B cell (primary cell): ENCODE measurements at regions not wholly inside any gene's neighbourhood (a gene's known extent, or its start where the extent isn't known, plus 50 kb on each side); places are given as distances from the start of the nearest gene placed in this dataset.
"Not testable (repeated sequence)": the region's sequence is repeated elsewhere in the genome, so short reads cannot be mapped to it uniquely, and the experiment has no call there.

Experiments
- ATAC-seq: fragments of 200-7000 bp; cut with Tn5 transposase; one replicate; pipeline ENCODE4 v1.10.0; 2021; ENCODE audit warnings: low read depth, mild to moderate bottlenecking, moderate number of reproducible peaks, moderate library complexity
- CTCF ChIA-PET: fragments of 350-600 bp; sonication (Branson Sonifier 250); formaldehyde crosslinking; loops from one replicate; lab custom pipeline; 2021; ENCODE audit warnings: antibody characterized with exemption, inconsistent platforms; lab: Charles Lee
- POLR2A ChIA-PET: fragments of 350-600 bp; sonication (Branson Sonifier 250); formaldehyde crosslinking; loops from one replicate; lab custom pipeline; 2021; ENCODE audit warnings: antibody characterized with exemption; lab: Charles Lee
- DNase-seq: peaks from one replicate; pipeline ENCODE4 v3.0.0; 2013
- H2AFZ ChIP-seq: 2 replicates; pipeline ENCODE4 v1.6.1; 2012; ENCODE audit warnings: mild to moderate bottlenecking, low read depth, low read length; ENCODE audit not compliant: insufficient read depth, poor library complexity, severe bottlenecking
- H3K27ac ChIP-seq, 2 donors: 1 replicate in 1 of 2; 2 replicates in 1 of 2; pipeline ENCODE4 v1.5.1; 2012 to 2013; ENCODE audit warnings: low read length in 2 of 2, mild to moderate bottlenecking in 2 of 2, moderate library complexity in 1 of 2
- H3K27me3 ChIP-seq, 4 experiments: fragments of 200-600 bp in 1 of 4; sonication (generic) in 1 of 4; replicated peaks in 1 of 4; 1 replicate in 2 of 4; 2 replicates in 2 of 4; pipeline versions ENCODE4 v1.6.1 to v1.7.0; 2013 to 2016; ENCODE audit warnings: low read length in 3 of 4, mild to moderate bottlenecking in 2 of 4, mixed read lengths in 1 of 4, moderate library complexity in 1 of 4; ENCODE audit not compliant: insufficient read depth in 4 of 4, control insufficient read depth in 3 of 4; ENCODE audit errors: control extremely low read depth in 1 of 4
- H3K36me3 ChIP-seq, 2 experiments: replicated peaks in 1 of 2; 1 replicate in 1 of 2; 2 replicates in 1 of 2; pipeline versions ENCODE4 v1.6.1 to v1.7.1; 2013; ENCODE audit warnings: low read length in 1 of 2; ENCODE audit not compliant: insufficient read depth in 2 of 2, control insufficient read depth in 1 of 2; ENCODE audit errors: control extremely low read depth in 1 of 2, extremely low read depth in 1 of 2
- H3K4me1 ChIP-seq, 2 donors: fragments of 200-600 bp in 1 of 2; sonication (generic) in 1 of 2; 1 replicate in 1 of 2; 2 replicates in 1 of 2; pipeline versions ENCODE4 v1.5.1 to v1.6.1; 2013 to 2017; ENCODE audit warnings: low read length in 2 of 2; ENCODE audit not compliant: control insufficient read depth in 2 of 2, insufficient read depth in 2 of 2
- H3K4me2 ChIP-seq: replicated peaks from 2 replicates; pipeline ENCODE3; 2012; ENCODE audit warnings: mild to moderate bottlenecking, low read depth, low read length; ENCODE audit not compliant: poor library complexity, severe bottlenecking
- H3K4me3 ChIP-seq, 5 experiments: fragments of 200-600 bp in 1 of 5; sonication (generic) in 1 of 5; 1 replicate in 3 of 5; 2 replicates in 2 of 5; pipeline versions ENCODE4 v1.5.1 to v1.7.0; 2011 to 2016; ENCODE audit warnings: low read length in 4 of 5, mild to moderate bottlenecking in 4 of 5, low read depth in 2 of 5, control low read depth in 1 of 5, moderate library complexity in 1 of 5; ENCODE audit not compliant: insufficient read depth in 1 of 5; ENCODE audit errors: control extremely low read depth in 1 of 5, extremely low read depth in 1 of 5
- H3K79me2 ChIP-seq: fragments of 200-600 bp; sonication (generic); one replicate; pipeline ENCODE4 v1.6.0; 2016; ENCODE audit warnings: low read length; ENCODE audit not compliant: control insufficient read depth, insufficient read depth
- H3K9ac ChIP-seq: fragments of 200-600 bp; sonication (generic); 2 replicates; pipeline ENCODE4 v1.6.1; 2017; ENCODE audit warnings: mild to moderate bottlenecking, low read length, moderate library complexity
- H3K9me3 ChIP-seq, 3 donors: one replicate each; pipeline versions ENCODE4 v1.6.1 to v1.7.1; 2013; ENCODE audit warnings: low read length in 2 of 3; ENCODE audit not compliant: control insufficient read depth in 2 of 3, insufficient read depth in 1 of 3; ENCODE audit errors: control extremely low read depth in 1 of 3
- H4K20me1 ChIP-seq: 2 replicates; pipeline ENCODE4 v1.6.0; 2012; ENCODE audit warnings: mild to moderate bottlenecking, low read length; ENCODE audit not compliant: insufficient read depth, control insufficient read depth, poor library complexity, severe bottlenecking
- H3K27ac Mint-ChIP-seq: one replicate; pipeline ENCODE4 v1.8.0; 2021; ENCODE audit warnings: mixed read lengths
- H3K27me3 Mint-ChIP-seq: one replicate; pipeline ENCODE4 v1.8.0; 2021; ENCODE audit warnings: mixed read lengths
- H3K4me1 Mint-ChIP-seq: one replicate; pipeline ENCODE4 v1.8.0; 2021; ENCODE audit warnings: mixed read lengths
- H3K4me3 Mint-ChIP-seq: one replicate; pipeline ENCODE4 v1.8.0; 2021; ENCODE audit warnings: mixed read lengths
- H3K9me3 Mint-ChIP-seq: one replicate; pipeline ENCODE4 v1.8.0; 2022; ENCODE audit warnings: mixed read lengths; ENCODE audit not compliant: insufficient read depth
- CTCF ChIP-seq: fragments of 200-600 bp; IDR thresholded peaks from one replicate; pipeline ENCODE4 v1.8.0; 2022; ENCODE audit warnings: antibody characterized with exemption, mild to moderate bottlenecking
- EZH2 ChIP-seq: IDR thresholded peaks from 2 replicates; pipeline ENCODE4 v1.6.1; 2012; ENCODE audit warnings: borderline replicate concordance, low read depth, mild to moderate bottlenecking, moderate library complexity, low read length; ENCODE audit not compliant: insufficient read depth, poor library complexity, severe bottlenecking
- WGBS: methylation state at CpG from one replicate; pipeline ENCODE4 v1.1.5; 2013; ENCODE audit warnings: missing lambda C conversion rate; ENCODE audit not compliant: insufficient coverage; 5-methylcytosine and 5-hydroxymethylcytosine counted together
- intact Hi-C: fragments of 100-400 bp; cut with micrococcal nuclease; formaldehyde crosslinking; loops from one replicate; pipeline ENCODE4 v1.10.0; 2022

- H3K4me1 ChIP-seq = no peaks in the 10 kb centered on the region
- TF ChIP-seq CTCF (no peak), EZH2 (no peak)
- ChIA-PET POLR2A (no interaction called here), CTCF (no interaction called here)
- intact Hi-C loops = no loop called here
- no peak overlapping the region for H2AFZ ChIP-seq
- H3K4me3 ChIP-seq = no peak overlapping the region
- no peaks in the 10 kb centered on the region for H3K9me3 Mint-ChIP-seq
- no peak overlapping the region for H3K4me3 Mint-ChIP-seq
- peaks cover 8% of the 10 kb centered on the region for H3K27me3 Mint-ChIP-seq
- H3K9ac ChIP-seq = no peak overlapping the region
- H4K20me1 ChIP-seq = no peaks in the 10 kb centered on the region
- 92% methylated on average over 10 of the region's 10 CpGs for WGBS
- DNase-seq (no peak), ATAC-seq (no peak)
- no peak overlapping the region for H3K4me2 ChIP-seq
- no peaks in the 10 kb centered on the region for H3K4me1 Mint-ChIP-seq
- no peaks in the 10 kb centered on the region for H3K9me3 ChIP-seq
- no peaks in the 10 kb centered on the region for H3K27me3 ChIP-seq
- H3K27ac ChIP-seq = no peak overlapping the region
- H3K36me3 ChIP-seq = no peaks in the 10 kb centered on the region
- H3K27ac Mint-ChIP-seq = no peak overlapping the region
- no peaks in the 10 kb centered on the region for H3K79me2 ChIP-seq
These were observed 63.3 kb downstream of the RBFOX3 start for GRCh38 chr17:79547586-79547985.

- POLR2A ChIA-PET, H3K4me3 ChIP-seq, H3K4me2 ChIP-seq, intact Hi-C loops, CTCF ChIA-PET, H4K20me1 ChIP-seq, H3K9me3 ChIP-seq, H3K27me3 ChIP-seq, H3K27ac Mint-ChIP-seq, H3K4me1 Mint-ChIP-seq, H3K9ac ChIP-seq, H2AFZ ChIP-seq, H3K36me3 ChIP-seq, H3K4me1 ChIP-seq, H3K79me2 ChIP-seq, ATAC-seq, H3K27me3 Mint-ChIP-seq, DNase-seq, H3K27ac ChIP-seq, H3K9me3 Mint-ChIP-seq, H3K4me3 Mint-ChIP-seq: not testable (repeated sequence)
- 93% methylated on average over 11 of the region's 12 CpGs for WGBS
These were observed 63.7 kb downstream of the RBFOX3 start for GRCh38 chr17:79547171-79547570.
